ENCODE measurements at regions not wholly inside any gene's neighbourhood (a gene's known extent, or its start where the extent isn't known, plus 50 kb on each side); places are given as distances from the start of the nearest gene placed in this dataset.

DNA sequence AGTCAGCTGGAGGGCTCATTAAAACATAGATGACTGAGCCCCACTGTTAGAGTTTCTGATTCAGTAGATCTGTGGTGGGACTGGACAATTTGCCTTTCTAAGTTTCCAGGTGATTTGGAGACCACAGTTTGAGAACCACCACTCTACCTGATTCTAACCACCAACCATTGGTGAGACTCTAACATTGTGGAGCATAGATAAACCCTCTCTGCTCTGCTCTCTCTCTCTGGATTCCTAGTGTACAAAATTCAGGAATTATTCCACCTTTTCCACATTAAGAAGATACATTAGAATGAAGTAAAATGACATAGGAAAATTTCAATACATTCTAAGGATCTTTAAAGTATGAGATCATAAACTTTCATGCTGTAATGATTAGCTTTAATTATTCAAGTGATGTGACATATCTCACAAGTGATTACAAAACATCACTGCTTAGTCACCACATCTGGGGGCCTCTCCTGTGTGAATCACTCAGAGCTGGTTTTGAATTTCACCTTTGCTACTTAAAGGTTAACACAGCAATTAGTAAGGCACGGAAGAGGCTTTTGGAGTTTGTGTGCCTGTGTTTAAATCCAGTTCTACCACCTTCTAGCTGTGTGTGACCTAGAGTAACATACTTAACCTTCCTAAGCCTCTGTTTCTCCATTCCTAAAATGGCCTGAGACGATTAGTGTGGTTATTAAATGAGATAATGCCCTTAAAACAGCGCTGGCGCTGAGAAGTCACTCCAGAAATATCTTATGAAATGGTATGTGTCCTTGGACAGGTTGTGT, 78.5 kb upstream of the NBEA start:
- Histone ChIP-seq H3K4me3 (ENCODE audit: extremely low read depth, insufficient read depth, low read length, poor library complexity, severe bottlenecking) (no peak overlapping the region), H3K27ac (ENCODE audit: low read depth, low read length, severe bottlenecking) (no peak overlapping the region), H3K4me1 (ENCODE audit: control insufficient read depth, insufficient read depth, low read length, poor library complexity, severe bottlenecking) (peaks cover 3% of the 10 kb centered on the region), H3K36me3 (ENCODE audit: control insufficient read depth, insufficient read depth, low read length) (no peaks in the 10 kb centered on the region), H3K9me3 (ENCODE audit: control insufficient read depth, low read length) (no peaks in the 10 kb centered on the region)
- WGBS, 2 experiments (ENCODE audit: insufficient coverage in 2 of 2): 60% methylated on average over 1 of the region's 4 CpGs; no CpG with 5 or more reads in 1 of the 2 experiments

- Histone ChIP-seq H3K9me3 (ENCODE audit: control insufficient read depth, low read length) (no peaks in the 10 kb centered on the region), H3K4me1 (ENCODE audit: control insufficient read depth, insufficient read depth, low read length, poor library complexity, severe bottlenecking) (peaks cover 3% of the 10 kb centered on the region), H3K4me3 (ENCODE audit: extremely low read depth, insufficient read depth, low read length, poor library complexity, severe bottlenecking) (no peak overlapping the region), H3K36me3 (ENCODE audit: control insufficient read depth, insufficient read depth, low read length) (no peaks in the 10 kb centered on the region), H3K27ac (ENCODE audit: low read depth, low read length, severe bottlenecking) (no peak overlapping the region)
- WGBS, 2 experiments (ENCODE audit: insufficient coverage in 2 of 2): no CpG with 5 or more reads among the region's 1 CpG
These were observed 77.4 kb upstream of the NBEA start for GRCh38 chr13:34864671-34865070.

- Histone ChIP-seq H3K27ac (ENCODE audit: low read depth, low read length, severe bottlenecking) (no peak overlapping the region), H3K36me3 (ENCODE audit: control insufficient read depth, insufficient read depth, low read length) (no peaks in the 10 kb centered on the region), H3K9me3 (ENCODE audit: control insufficient read depth, low read length) (no peaks in the 10 kb centered on the region), H3K4me1 (ENCODE audit: control insufficient read depth, insufficient read depth, low read length, poor library complexity, severe bottlenecking) (peaks cover 3% of the 10 kb centered on the region), H3K4me3 (ENCODE audit: extremely low read depth, insufficient read depth, low read length, poor library complexity, severe bottlenecking) (no peak overlapping the region)
- WGBS, 2 experiments (ENCODE audit: insufficient coverage in 2 of 2): 74 to 87% methylated on average over 3 to 4 of the region's 4 CpGs
These were observed 74.5 kb upstream of the NBEA start for GRCh38 chr13:34867590-34867989.

- WGBS, 2 experiments (ENCODE audit: insufficient coverage in 2 of 2): 88 to 90% methylated on average over 1 to 2 of the region's 2 CpGs
- no peaks in the 10 kb centered on the region for H3K36me3 ChIP-seq (ENCODE audit: control insufficient read depth, insufficient read depth, low read length)
These were observed 73.3 kb upstream of the NBEA start for GRCh38 chr13:34868733-34869132.

DNA sequence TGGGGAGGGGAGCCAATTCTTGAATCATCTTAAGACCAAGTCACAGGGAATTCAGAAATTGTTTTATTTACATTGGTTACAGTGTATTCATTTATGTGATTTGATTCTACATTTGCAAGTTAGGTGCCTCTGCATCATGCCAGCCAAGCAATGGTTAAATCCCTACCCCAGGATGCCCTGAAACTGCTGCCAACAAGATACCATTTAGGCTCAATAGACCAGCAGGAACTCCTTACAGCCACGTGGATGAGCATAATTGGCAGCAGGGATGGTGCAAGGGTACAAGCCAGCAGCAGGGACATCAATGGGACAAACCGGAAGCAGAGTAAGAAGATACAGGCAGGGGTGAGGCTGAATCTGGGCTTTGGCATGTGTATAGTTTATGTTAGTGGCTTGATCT, 72.4 kb upstream of the NBEA start:
- H3K36me3 ChIP-seq (ENCODE audit: control insufficient read depth, insufficient read depth, low read length): no peaks in the 10 kb centered on the region

More at GRCh38 chr13:34868733-34869132, 73.3 kb upstream of the NBEA start:
- Histone ChIP-seq H3K27ac (ENCODE audit: low read depth, low read length, severe bottlenecking) (no peak overlapping the region), H3K4me3 (ENCODE audit: extremely low read depth, insufficient read depth, low read length, poor library complexity, severe bottlenecking) (no peak overlapping the region), H3K4me1 (ENCODE audit: control insufficient read depth, insufficient read depth, low read length, poor library complexity, severe bottlenecking) (peaks cover 3% of the 10 kb centered on the region), H3K9me3 (ENCODE audit: control insufficient read depth, low read length) (no peaks in the 10 kb centered on the region)

DNA sequence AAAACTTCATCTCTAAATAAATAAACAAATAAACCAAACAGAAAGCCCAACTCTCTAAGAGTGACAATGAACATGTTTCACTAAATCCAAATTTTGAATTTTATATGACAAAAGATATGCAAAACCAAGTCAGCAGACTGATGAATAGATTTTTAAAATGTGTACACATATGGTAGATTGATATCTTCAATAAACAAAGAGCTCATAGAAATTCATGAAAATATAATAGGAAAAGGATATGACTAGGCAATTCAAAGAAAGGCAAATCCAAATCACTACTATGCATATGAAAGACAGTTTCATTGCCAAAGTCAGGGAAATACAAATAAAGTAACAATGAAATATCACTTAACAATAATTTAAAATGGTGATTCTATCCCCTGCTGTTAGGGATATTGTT, 63.7 kb upstream of the NBEA start:
- H3K9me3 ChIP-seq (ENCODE audit: control insufficient read depth, low read length): no peaks in the 10 kb centered on the region
- no peak overlapping the region for H3K4me3 ChIP-seq (ENCODE audit: extremely low read depth, insufficient read depth, low read length, poor library complexity, severe bottlenecking)
- no peaks in the 10 kb centered on the region for H3K36me3 ChIP-seq (ENCODE audit: control insufficient read depth, insufficient read depth, low read length)
- H3K27ac ChIP-seq (ENCODE audit: low read depth, low read length, severe bottlenecking): no peak overlapping the region
- H3K4me1 ChIP-seq (ENCODE audit: control insufficient read depth, insufficient read depth, low read length, poor library complexity, severe bottlenecking): no peaks in the 10 kb centered on the region

More for the DNA sequence above, 72.4 kb upstream of the NBEA start:
- 50 to 100% methylated on average over 1 to 2 of the region's 2 CpGs for WGBS, 2 experiments (ENCODE audit: insufficient coverage in 2 of 2)
- Histone ChIP-seq H3K4me3 (ENCODE audit: extremely low read depth, insufficient read depth, low read length, poor library complexity, severe bottlenecking) (no peak overlapping the region), H3K27ac (ENCODE audit: low read depth, low read length, severe bottlenecking) (no peak overlapping the region), H3K9me3 (ENCODE audit: control insufficient read depth, low read length) (no peaks in the 10 kb centered on the region), H3K4me1 (ENCODE audit: control insufficient read depth, insufficient read depth, low read length, poor library complexity, severe bottlenecking) (peaks cover 3% of the 10 kb centered on the region)

DNA sequence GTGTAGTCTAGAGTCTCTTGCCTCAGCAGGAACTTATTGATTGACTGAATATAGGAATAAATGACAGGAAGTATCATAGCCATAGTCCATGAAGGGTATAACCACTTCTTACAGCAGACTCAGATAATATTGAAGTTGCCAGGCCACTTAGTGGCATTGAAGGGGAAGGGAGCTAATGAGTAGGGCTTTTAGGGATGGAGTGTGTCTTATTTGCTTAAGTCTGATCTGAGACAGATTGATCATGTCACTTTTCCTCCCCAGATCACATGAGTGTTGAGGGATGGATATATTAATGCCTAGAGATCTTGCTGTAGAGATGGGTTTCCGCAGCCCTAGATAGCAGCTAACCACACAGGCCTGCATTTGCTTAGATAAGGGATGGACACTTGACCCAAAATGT, 62.2 kb upstream of the NBEA start:
- Histone ChIP-seq H3K4me1 (ENCODE audit: control insufficient read depth, insufficient read depth, low read length, poor library complexity, severe bottlenecking) (no peaks in the 10 kb centered on the region), H3K4me3 (ENCODE audit: extremely low read depth, insufficient read depth, low read length, poor library complexity, severe bottlenecking) (no peak overlapping the region), H3K9me3 (ENCODE audit: control insufficient read depth, low read length) (no peaks in the 10 kb centered on the region), H3K27ac (ENCODE audit: low read depth, low read length, severe bottlenecking) (no peak overlapping the region), H3K36me3 (ENCODE audit: control insufficient read depth, insufficient read depth, low read length) (no peaks in the 10 kb centered on the region)
- WGBS, 2 experiments (ENCODE audit: insufficient coverage in 2 of 2): no CpG with 5 or more reads among the region's 1 CpG

DNA sequence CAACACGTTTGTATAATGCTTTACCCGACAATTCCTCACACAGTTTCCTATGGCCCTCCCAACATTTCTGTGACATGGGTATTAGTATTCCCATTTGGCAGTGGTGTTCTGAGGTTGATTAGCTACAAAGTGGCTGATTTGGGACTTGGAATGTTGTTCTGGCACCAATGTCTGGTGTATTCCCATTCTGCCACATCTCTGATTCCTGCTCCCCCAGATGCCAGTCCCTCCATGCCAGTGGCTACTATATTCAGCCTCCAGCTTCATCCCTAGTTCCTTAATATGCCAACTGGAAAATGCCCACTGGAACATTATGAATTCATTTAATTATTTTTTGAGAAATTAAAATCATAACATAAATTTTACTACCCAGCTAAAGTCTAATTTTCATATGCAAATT, 60.6 kb upstream of the NBEA start:
- WGBS, 2 experiments (ENCODE audit: insufficient coverage in 2 of 2): no CpG with 5 or more reads among the region's 2 CpGs
- no peak overlapping the region for H3K27ac ChIP-seq (ENCODE audit: low read depth, low read length, severe bottlenecking)

DNA sequence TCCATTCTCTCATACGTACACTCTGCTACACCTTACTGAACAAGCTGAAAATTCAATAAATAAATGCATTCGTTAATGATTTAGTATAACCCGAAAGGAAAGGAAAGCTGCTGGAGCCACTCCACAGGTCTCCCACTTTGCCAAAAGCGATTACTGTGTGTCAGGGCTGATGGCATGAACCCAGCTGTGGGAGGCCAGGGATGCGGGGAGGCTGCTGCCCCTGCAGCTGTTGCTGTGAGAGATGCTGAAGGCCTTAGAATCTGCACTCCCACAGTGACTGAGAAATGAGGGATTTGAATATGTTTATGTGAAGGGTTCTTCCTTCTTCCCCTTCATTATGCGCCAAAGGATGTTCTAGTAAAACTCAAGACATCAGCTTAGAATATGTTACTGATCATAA, 58.7 kb upstream of the NBEA start:
- no peak overlapping the region for H3K4me3 ChIP-seq (ENCODE audit: extremely low read depth, insufficient read depth, low read length, poor library complexity, severe bottlenecking)
- WGBS, 2 experiments (ENCODE audit: insufficient coverage in 2 of 2): 75% methylated on average over 2 to 3 of the region's 6 CpGs
- H3K36me3 ChIP-seq (ENCODE audit: control insufficient read depth, insufficient read depth, low read length): no peaks in the 10 kb centered on the region
- no peaks in the 10 kb centered on the region for H3K9me3 ChIP-seq (ENCODE audit: control insufficient read depth, low read length)
- no peak overlapping the region for H3K27ac ChIP-seq (ENCODE audit: low read depth, low read length, severe bottlenecking)
- H3K4me1 ChIP-seq (ENCODE audit: control insufficient read depth, insufficient read depth, low read length, poor library complexity, severe bottlenecking): no peaks in the 10 kb centered on the region

More for the DNA sequence above, 60.6 kb upstream of the NBEA start:
- H3K4me3 ChIP-seq (ENCODE audit: extremely low read depth, insufficient read depth, low read length, poor library complexity, severe bottlenecking): no peak overlapping the region
- no peaks in the 10 kb centered on the region for H3K4me1 ChIP-seq (ENCODE audit: control insufficient read depth, insufficient read depth, low read length, poor library complexity, severe bottlenecking)
- no peaks in the 10 kb centered on the region for H3K36me3 ChIP-seq (ENCODE audit: control insufficient read depth, insufficient read depth, low read length)
- no peaks in the 10 kb centered on the region for H3K9me3 ChIP-seq (ENCODE audit: control insufficient read depth, low read length)

GRCh38 chr13:34884366-34884765, 57.7 kb upstream of the NBEA start:
- H3K36me3 ChIP-seq (ENCODE audit: control insufficient read depth, insufficient read depth, low read length): no peaks in the 10 kb centered on the region
- 88 to 95% methylated on average over 2 of the region's 2 CpGs for WGBS, 2 experiments (ENCODE audit: insufficient coverage in 2 of 2)
- no peak overlapping the region for H3K4me3 ChIP-seq (ENCODE audit: extremely low read depth, insufficient read depth, low read length, poor library complexity, severe bottlenecking)
- H3K4me1 ChIP-seq (ENCODE audit: control insufficient read depth, insufficient read depth, low read length, poor library complexity, severe bottlenecking): no peaks in the 10 kb centered on the region
- no peak overlapping the region for H3K27ac ChIP-seq (ENCODE audit: low read depth, low read length, severe bottlenecking)
- H3K9me3 ChIP-seq (ENCODE audit: control insufficient read depth, low read length): no peaks in the 10 kb centered on the region

GRCh38 chr13:34886121-34886875, 55.8 kb upstream of the NBEA start:
- Histone ChIP-seq H3K36me3 (ENCODE audit: control insufficient read depth, insufficient read depth, low read length) (no peaks in the 10 kb centered on the region), H3K4me3 (ENCODE audit: extremely low read depth, insufficient read depth, low read length, poor library complexity, severe bottlenecking) (no peak overlapping the region), H3K27ac (ENCODE audit: low read depth, low read length, severe bottlenecking) (no peak overlapping the region), H3K9me3 (ENCODE audit: control insufficient read depth, low read length) (no peaks in the 10 kb centered on the region), H3K4me1 (ENCODE audit: control insufficient read depth, insufficient read depth, low read length, poor library complexity, severe bottlenecking) (no peaks in the 10 kb centered on the region)
- WGBS, 2 experiments (ENCODE audit: insufficient coverage in 2 of 2): 92 to 100% methylated on average over 1 of the region's 2 CpGs
